ENCODE measurements at regions not wholly inside any gene's neighbourhood (a gene's known extent, or its start where the extent isn't known, plus 50 kb on each side); places are given as distances from the start of the nearest gene placed in this dataset.

- no peak for TF ChIP-seq CREB1 (CRISPR knock-in tag; IDR thresholded peaks at IDR 0.05; ENCODE audit: low read depth)
- no peak for TF ChIP-seq ZNF114 (CRISPR knock-in tag; IDR thresholded peaks at IDR 0.05)
- no peak for TF ChIP-seq EZH2phosphoT487 (IDR thresholded peaks at IDR 0.05; ENCODE audit: unreplicated experiment)
- TF ChIP-seq ZNF331 (CRISPR knock-in tag; IDR thresholded peaks at IDR 0.05; ENCODE audit: low read depth): no peak
- TF ChIP-seq STAT1 (IDR thresholded peaks at IDR 0.05; ENCODE audit: unreplicated experiment): no peak
- no peak for TF ChIP-seq CTCF (conservative IDR thresholded peaks at IDR 0.05; ENCODE audit: low read depth in 2 of 2)
- TF ChIP-seq EZH2 (IDR thresholded peaks at IDR 0.05; ENCODE audit: low read depth, unreplicated experiment): no peak
- TF ChIP-seq POLR2AphosphoS5 (IDR thresholded peaks at IDR 0.05; ENCODE audit: low read depth): no peak
- no peak for TF ChIP-seq JUNB (IDR thresholded peaks at IDR 0.05; ENCODE audit: unreplicated experiment)
These were observed 234.2 kb upstream of the TET2 start (continued) for GRCh38 chr4:104912518-104912917.

GRCh38 chr4:104915373-104915772 is 231.3 kb upstream of the TET2 start:
- Histone ChIP-seq H3K79me2 (replicated peaks; ENCODE audit: insufficient read depth) (no peaks in the 10 kb centered on the region), H4K20me1 (replicated peaks; ENCODE audit: insufficient read depth) (peaks cover 25% of the 10 kb centered on the region; the same call in 1 of the 2 replicates), H3K4me1 (ENCODE audit: insufficient read depth) (no peaks in the 10 kb centered on the region), H3K9me2 (ENCODE audit: insufficient read depth) (no peaks in the 10 kb centered on the region), H2AFZ (no peak overlapping the region), H3K27ac (ENCODE audit: low read depth) (no peak overlapping the region), H3K36me3 (ENCODE audit: insufficient read depth) (no peaks in the 10 kb centered on the region), H3K4me3 (no peak overlapping the region), H3K27me3 (ENCODE audit: insufficient read depth) (peaks cover 98% of the 10 kb centered on the region), H3K4me2 (no peak overlapping the region), H3F3A (replicated peaks; ENCODE audit: low read depth) (no peaks in the 10 kb centered on the region)
- no peak for DNase-seq (ENCODE audit: low spot score)
- H3K27me3 Mint-ChIP-seq (ENCODE audit: insufficient read depth, low read depth, poor library complexity): peaks cover 92% of the 10 kb centered on the region
- peaks cover 7% of the 10 kb centered on the region; the same call in 1 of the 3 replicates for H3K4me1 Mint-ChIP-seq
- H3K27ac Mint-ChIP-seq: no peak overlapping the region
- no peak overlapping the region for H3K4me3 Mint-ChIP-seq
- peaks cover 4% of the 10 kb centered on the region; the same call in 1 of the 3 replicates for H3K36me3 Mint-ChIP-seq (ENCODE audit: low read depth)
- H3K9me3 Mint-ChIP-seq: peaks cover 13% of the 10 kb centered on the region
- no peak for ATAC-seq
- no peak for TF ChIP-seq EZH2 (IDR thresholded peaks at IDR 0.05; ENCODE audit: low read depth, unreplicated experiment)
- TF ChIP-seq POLR2AphosphoS5 (IDR thresholded peaks at IDR 0.05; ENCODE audit: low read depth): no peak
- no peak for TF ChIP-seq REST (IDR thresholded peaks at IDR 0.05; ENCODE audit: unreplicated experiment)
- no peak for TF ChIP-seq NANOG (IDR thresholded peaks at IDR 0.05; ENCODE audit: borderline replicate concordance)
- no peak for TF ChIP-seq ZNF331 (CRISPR knock-in tag; IDR thresholded peaks at IDR 0.05; ENCODE audit: low read depth)
- no peak for TF ChIP-seq ETS1 (IDR thresholded peaks at IDR 0.05)
- TF ChIP-seq STAT1 (IDR thresholded peaks at IDR 0.05; ENCODE audit: unreplicated experiment): no peak
- TF ChIP-seq ZNF114 (CRISPR knock-in tag; IDR thresholded peaks at IDR 0.05): no peak
- TF ChIP-seq EZH2phosphoT487 (IDR thresholded peaks at IDR 0.05; ENCODE audit: unreplicated experiment): no peak
- no peak for TF ChIP-seq ZNF462 (CRISPR knock-in tag; IDR thresholded peaks at IDR 0.05)
- no peak for TF ChIP-seq CREB1 (CRISPR knock-in tag; IDR thresholded peaks at IDR 0.05; ENCODE audit: low read depth)
